ENCODE measurements at regions not wholly inside any gene's neighbourhood (a gene's known extent, or its start where the extent isn't known, plus 50 kb on each side); places are given as distances from the start of the nearest gene placed in this dataset.
"Not testable (repeated sequence)": the region's sequence is repeated elsewhere in the genome, so short reads cannot be mapped to it uniquely, and the experiment has no call there.

DNA sequence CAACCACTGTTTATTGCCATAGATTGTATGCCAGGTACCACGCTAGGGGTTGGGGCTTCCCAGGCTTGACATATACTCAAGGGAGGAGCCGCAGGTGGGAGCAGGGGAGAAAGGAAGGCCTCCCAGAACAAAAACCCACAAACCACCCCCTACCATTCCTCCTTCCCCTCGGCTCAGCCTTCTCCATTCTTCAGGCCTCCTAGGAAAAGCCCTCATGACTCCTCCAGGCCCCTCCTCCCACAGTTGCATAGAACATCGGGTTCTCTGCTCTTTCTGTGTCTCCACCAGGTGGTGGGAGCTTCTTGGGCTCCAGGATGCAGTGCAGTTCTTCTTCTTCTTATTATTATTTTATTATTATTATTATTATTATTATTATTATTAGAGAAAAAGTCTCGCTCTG is 80.3 kb downstream of the ZFP36L2 start:
- no peak for DNase-seq (ENCODE audit: low spot score)

- DNase-seq (ENCODE audit: low spot score), result no peak
These were observed 82.1 kb downstream of the ZFP36L2 start for GRCh38 chr2:43144263-43144662.

- DNase-seq (ENCODE audit: low spot score), result no peak
These were observed 82.7 kb downstream of the ZFP36L2 start for GRCh38 chr2:43143756-43144155.

DNA sequence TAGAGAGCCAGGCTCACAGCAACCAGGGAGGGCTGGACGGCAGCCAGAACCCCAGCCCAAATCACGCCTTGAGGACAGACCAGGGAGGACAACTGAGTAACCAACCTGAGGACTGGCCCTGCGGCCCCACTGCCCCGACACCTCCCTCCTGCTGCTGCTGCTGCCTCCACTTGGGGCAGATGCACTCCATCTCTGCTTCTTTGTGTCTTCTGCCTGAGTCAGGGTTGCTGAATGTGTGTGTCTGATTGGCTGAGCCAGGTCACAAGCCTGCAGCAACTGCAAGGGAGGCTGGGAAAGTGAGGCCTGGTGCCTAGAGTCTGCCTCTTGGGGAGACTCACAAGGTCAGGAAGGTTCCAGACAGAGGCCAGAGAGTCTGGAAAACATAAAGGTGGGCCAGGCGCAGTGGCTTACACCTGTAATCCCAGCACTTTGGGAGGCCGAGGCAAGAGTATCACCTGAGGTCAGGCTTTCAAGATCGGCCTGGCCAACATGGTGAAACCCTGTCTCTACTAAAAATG is 83.4 kb downstream of the ZFP36L2 start:
- no peak for DNase-seq (ENCODE audit: low spot score)

DNA sequence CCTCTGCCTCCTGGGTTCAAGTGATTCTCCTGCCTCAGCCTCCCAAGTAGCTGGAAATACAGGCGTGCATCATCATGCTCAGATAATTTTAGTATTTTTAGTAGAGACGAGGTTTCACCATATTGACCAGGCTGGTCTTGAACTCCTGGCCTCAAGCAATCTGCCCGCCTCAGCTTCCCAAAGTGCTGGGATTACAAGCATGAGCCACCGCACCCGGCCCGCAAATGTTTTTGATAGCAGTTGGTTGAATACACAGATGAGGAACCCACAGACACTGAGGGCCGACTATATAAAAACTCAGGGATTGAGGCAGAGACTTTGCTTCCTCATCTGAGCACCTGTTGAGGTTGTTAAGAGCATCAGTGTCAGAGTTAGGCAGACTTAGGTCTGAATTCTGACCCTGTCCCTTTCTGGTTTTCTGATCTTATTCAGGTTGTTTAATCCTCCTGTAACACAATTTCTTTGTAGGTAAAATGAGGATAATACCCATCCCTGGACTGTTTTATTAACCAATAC is 84.7 kb downstream of the ZFP36L2 start:
- DNase-seq (ENCODE audit: low spot score), result not testable (repeated sequence)

DNA sequence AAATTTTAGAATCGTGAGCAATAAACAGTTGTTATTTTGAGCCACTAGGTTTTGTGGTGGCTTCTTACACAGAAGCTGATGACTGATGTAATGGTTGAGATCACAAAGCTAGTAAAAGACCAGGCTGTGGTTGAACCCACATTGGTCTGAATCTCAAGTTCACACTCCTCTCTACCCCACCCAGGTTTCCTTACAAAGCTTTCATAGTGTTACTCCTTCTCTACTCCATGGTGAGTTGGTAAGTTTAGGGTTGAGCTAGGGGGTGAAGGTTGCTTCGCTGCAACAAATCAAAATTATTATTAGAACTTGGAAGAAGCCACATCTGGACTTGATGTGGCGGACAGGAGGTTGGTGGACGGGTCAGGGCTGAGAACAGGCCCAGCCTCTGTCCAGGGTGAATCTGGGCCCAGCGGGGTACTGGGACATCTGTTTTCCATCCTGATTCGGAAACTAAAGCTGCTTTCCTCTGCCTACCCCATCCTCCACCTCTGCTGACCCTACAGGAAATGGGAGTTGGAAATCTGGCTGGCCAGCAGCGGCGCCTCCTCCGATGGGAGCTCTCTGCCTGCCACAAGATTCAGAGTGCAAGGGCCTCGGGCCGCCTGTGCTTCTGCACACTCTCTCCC is 86.3 kb downstream of the ZFP36L2 start:
- DNase-seq (ENCODE audit: low spot score), result no peak

DNA sequence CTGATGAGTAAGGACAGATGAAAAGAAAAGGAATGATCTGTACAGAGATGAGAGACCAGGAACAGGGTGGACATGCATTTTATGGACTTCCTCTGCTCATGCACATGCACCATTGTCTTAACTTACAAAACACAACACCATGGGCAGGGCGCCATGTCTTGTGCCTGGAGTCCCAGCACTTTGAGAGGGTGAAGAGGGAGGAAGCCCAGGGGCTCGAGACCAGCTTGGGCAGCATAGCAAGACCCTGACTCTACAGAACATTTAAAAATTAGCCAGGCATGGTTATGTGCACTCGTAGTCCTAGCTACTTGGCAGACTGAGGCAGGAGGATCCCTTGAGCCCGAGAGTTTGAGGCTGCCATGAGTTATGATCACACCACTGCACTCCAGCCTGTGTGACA is 86.9 kb downstream of the ZFP36L2 start:
- DNase-seq (ENCODE audit: low spot score), result no peak

- no peak for DNase-seq (ENCODE audit: low spot score)
These were observed 88.0 kb downstream of the ZFP36L2 start for GRCh38 chr2:43138441-43138840.

DNA sequence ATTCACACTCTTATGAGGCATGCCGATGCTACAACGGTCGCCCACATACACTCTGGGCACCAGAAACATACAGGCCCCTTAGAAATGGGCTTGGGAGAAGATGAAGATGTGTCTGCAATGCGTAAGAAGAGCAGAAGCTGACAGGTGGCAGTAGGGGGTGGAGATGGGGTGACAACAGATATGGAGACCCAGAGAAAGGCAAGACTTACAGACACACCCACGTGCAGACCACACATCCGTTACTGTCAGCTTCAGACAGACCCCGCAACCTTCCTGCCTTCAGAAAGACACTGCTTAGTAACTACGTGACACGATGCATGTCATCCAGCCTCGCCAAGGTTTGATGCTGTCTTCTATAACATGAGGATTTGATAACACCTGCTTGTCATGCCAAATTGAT is 89.5 kb downstream of the ZFP36L2 start:
- no peak for DNase-seq (ENCODE audit: low spot score)

DNA sequence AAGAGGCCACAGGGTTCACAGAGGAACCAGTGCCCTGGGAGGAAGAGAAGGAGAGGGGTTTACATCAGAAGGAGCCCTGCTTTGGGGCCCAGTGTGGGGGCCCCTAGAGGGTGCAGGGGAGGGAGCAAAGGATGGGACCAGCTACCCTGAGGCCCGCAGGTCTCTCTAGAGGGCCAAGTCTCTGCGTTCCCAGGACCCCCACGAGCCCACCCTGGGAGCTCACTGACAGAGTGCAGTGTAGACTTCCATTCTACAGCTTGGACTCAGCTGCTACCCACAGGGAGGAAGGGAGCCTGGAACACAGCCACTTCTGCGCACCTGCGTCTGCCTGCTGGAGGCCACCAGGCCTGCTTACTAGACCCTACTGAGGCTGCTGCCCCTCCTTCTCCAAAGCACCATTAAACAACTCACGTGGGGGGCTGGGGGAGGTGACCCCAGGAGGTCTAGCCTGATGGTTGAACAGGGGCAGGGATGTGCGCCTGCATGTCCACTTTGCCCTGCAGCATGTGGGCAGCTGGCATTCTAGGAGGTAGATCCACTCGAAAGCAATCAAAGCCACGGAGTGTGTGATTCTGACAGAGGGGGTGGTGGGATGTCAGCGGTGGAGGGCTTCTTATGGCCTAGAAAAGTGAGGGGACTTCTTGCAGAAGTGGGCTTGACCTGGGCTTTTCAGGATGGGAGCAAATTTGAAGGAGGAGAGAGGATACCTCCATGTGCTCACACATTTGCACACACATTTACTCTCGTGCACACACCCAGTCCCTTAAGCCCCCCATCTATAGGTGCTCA is 90.2 kb downstream of the ZFP36L2 start:
- DNase-seq (ENCODE audit: low spot score), result no peak

- DNase-seq (ENCODE audit: low spot score), result no peak
These were observed 90.8 kb downstream of the ZFP36L2 start for GRCh38 chr2:43135583-43135982.

GRCh38 chr2:43134571-43134889 is 91.9 kb downstream of the ZFP36L2 start:
- no peak for DNase-seq (ENCODE audit: low spot score)

GRCh38 chr2:43133708-43134570 is 92.5 kb downstream of the ZFP36L2 start:
- no peak for DNase-seq (ENCODE audit: low spot score)

- no peak for DNase-seq (ENCODE audit: low spot score)
These were observed 93.1 kb downstream of the ZFP36L2 start for GRCh38 chr2:43133336-43133707.

DNA sequence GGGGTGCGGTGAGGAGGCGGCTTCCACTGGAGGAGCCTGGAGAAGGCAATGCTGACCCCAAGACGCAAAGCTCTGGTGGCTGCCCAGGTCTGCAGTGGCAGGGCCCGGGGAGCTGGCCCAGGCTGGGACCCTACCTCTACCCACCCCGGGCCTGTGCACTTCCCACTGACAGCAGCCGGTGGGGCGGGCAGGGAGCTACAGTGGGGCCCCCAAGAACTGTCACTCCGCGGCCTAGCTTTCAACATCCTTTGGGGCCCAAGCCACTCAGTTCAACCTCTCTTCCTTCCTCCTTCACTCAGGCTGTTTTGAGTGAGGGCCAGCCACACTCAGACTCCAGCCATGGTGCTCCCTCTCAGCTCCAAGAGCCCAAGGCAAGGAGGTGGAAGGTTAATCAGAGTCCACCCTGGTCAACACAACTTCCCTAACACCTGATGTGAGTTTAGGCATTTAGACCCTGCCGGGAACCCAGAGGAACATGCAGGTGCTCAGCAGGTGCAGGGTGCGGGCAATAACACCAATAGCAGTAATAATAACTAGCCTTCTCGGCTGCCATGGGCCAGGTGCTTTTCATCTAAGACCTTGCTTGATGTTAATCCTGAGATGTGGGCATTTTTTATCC is 93.6 kb downstream of the ZFP36L2 start:
- DNase-seq (ENCODE audit: low spot score), result no peak

DNA sequence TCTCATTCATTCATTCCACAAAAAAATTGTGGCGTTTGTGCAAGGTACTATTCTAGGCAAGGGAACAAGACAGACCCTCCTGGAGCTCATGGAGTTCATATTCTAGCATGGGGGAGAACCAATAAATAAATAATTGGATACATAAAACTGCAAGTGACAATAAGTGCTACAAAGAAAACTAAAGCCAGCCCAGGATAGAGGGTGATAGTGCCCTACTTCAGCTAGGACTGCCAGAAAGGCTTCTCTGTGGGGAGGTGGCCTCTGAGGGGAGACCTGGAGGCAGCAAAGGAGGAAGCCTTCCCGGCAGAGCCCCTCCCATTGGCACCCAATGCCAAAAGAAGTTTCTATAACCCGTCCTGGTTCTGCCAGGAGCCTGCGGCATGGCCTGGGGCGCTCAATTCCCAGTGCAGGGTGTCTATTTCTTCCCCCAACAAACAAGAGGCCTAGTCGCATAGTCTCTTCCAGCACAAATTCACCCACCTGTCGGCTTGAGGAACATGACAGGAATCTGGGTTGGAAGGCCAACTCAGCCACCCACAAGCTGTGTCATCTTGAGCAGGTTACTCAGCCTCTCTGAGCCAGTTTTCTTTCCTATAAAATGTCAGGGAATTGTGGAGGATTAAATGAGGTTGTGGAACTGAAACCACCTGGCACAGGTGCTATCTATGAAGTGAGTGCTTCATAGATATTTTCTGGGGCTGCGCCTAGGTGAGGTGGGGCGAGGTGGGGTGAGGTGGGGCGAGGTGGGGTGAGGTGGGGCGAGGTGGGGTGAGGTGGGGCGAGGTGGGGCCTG is 94.3 kb downstream of the ZFP36L2 start:
- no peak for DNase-seq (ENCODE audit: low spot score)

GRCh38 chr2:43131051-43131889 is 95.1 kb downstream of the ZFP36L2 start:
- peak; percentile 76 for DNase-seq (ENCODE audit: low spot score)

DNA sequence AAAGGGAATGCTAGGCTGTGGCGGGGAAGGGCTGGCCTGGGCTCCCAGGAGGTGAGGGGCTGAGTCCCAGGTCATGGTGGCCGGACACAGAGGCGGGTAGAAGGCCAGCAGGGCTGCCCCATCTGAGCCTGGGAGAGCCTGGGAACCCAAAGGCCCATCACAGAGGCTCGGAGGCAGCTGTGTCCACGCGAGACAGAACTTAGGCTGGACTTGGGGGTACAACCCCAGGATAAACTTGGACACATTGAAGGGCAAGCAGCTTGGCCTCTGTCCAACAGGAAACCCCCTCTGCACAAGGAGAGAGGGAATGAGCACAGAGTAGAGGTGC is 95.9 kb downstream of the ZFP36L2 start:
- no peak for DNase-seq (ENCODE audit: low spot score)

DNA sequence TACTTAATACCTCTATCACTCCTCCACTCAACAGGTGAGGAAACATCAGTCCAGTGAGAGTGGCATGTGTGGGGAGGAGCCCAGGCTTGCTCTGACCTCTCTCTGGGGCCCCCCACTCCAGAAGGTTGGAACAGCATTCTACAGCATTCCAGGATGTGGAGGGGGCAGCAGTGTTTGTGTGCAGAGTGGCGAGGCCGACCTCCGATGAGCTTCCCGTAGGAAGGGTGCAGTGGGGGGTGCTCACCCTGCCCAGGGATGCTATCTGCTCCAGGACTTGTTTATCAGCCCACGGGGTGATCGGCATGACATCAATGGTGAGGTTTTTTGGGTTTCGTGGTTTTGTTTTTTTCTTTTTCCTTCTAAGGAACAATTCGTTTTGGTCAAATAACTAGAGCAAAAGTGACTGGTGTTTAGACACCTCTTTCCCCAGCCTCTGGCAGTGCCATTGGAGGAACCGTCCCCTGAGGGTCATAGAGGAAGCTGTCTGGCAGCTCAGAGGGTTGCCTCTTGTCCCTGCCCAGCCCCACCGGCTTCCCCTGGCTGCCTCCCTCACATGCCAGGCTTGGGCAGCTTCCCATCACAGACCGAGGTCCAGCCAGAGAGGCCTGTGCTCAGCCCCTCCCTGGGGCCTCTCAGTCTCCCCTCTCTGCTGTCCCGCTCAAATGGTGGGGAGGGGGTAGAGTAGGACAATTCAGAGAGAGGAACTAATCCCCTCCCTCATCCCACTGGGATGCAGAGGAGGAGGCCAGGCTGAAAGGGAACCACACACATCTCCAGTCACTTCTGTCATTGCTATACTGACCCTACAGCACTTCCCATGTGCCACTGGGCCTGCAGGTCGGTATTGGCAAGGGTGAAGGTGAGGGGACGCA is 96.5 kb downstream of the ZFP36L2 start:
- no peak for DNase-seq (ENCODE audit: low spot score)

- DNase-seq (ENCODE audit: low spot score), result no peak
These were observed 97.8 kb downstream of the ZFP36L2 start for GRCh38 chr2:43128559-43128955.
